ENCODE measurements at regions not wholly inside any gene's neighbourhood (a gene's known extent, or its start where the extent isn't known, plus 50 kb on each side); places are given as distances from the start of the nearest gene placed in this dataset.

- no peak for TF ChIP-seq POLR2A (IDR thresholded peaks at IDR 0.05)
- TF ChIP-seq CTCF (IDR thresholded peaks at IDR 0.05): no peak
Measured at GRCh38 chr11:104705490-104706190, 192.6 kb downstream of the CASP12 start.
